HCT116 (cell line): ENCODE measurements at regions not wholly inside any gene's neighbourhood (a gene's known extent, or its start where the extent isn't known, plus 50 kb on each side); places are given as distances from the start of the nearest gene placed in this dataset.

Experiments
- ATAC-seq: fragments of 200-7000 bp; cut with Tn5 transposase; 2 replicates; pipeline ENCODE4 v1.9.1; 2020; ENCODE audit warnings: mild to moderate bottlenecking, moderate library complexity
- BruUV-seq: library from RNA; stranded (reverse); fragments of 400-500 nt; replicated peaks from 2 replicates; lab custom pipeline; 2021; lab: Mats Ljungman, UMichigan
- CTCF ChIA-PET: fragments of 300-600 bp; sonication (Branson Sonifier 250); formaldehyde crosslinking; loops from one replicate; lab custom pipeline; 2021; ENCODE audit warnings: antibody characterized with exemption; lab: Charles Lee
- POLR2A ChIA-PET: fragments of 300-600, 350-600 bp; sonication (Branson Sonifier 250); formaldehyde crosslinking; loops from one replicate; lab custom pipeline; 2021; ENCODE audit warnings: antibody characterized with exemption; lab: Charles Lee
- RAD21 ChIA-PET, 2 experiments: fragments of 300-600 bp; sonication (Branson Sonifier 250); formaldehyde crosslinking; loops; one replicate each; lab custom pipeline; 2023; ENCODE audit warnings: low total read pairs in 2 of 2; ENCODE audit not compliant: uncharacterized antibody in 2 of 2, unreplicated experiment in 2 of 2, low non-redundant PET in 1 of 2; lab: Charles Lee
- DNase-seq: peaks from one replicate; pipeline ENCODE4 v3.0.0-alpha.2; 2010; ENCODE audit warnings: low read depth, low spot score
- H2AFZ ChIP-seq: fragments of 200-600 bp; shearing (Covaris generic), sonication (generic); 2 replicates; pipeline ENCODE4 v1.6.1; 2017; ENCODE audit warnings: low read depth, mixed run types, mixed read lengths, antibody characterized with exemption, low read length; ENCODE audit not compliant: poor library complexity, severe bottlenecking
- H3K27ac ChIP-seq: 2 replicates; pipeline ENCODE4 v1.5.1; 2012; ENCODE audit warnings: low read depth, low read length
- H3K27me3 ChIP-seq: fragments of 200-600 bp; sonication (generic); 2 replicates; pipeline ENCODE4 v1.6.1; 2016; ENCODE audit warnings: mixed run types, low read length, mixed read lengths; ENCODE audit not compliant: insufficient read depth
- H3K36me3 ChIP-seq, 2 experiments: fragments of 200-500 bp in 1 of 2; fragments of 200-600 bp in 1 of 2; sonication (Bioruptor generic) in 1 of 2; sonication (generic) in 1 of 2; 2 replicates each; pipeline versions ENCODE4 v1.5.1 to v1.6.1; 2014 to 2016; ENCODE audit warnings: low read length in 2 of 2, inconsistent platforms in 1 of 2, mixed read lengths in 1 of 2, mixed run types in 1 of 2; ENCODE audit not compliant: insufficient read depth in 2 of 2, control insufficient read depth in 1 of 2
- H3K4me1 ChIP-seq, 2 experiments: fragments of 200-600 bp in 1 of 2; sonication (generic) in 1 of 2; 2 replicates each; pipeline versions ENCODE4 v1.5.1 to v1.6.1; 2012 to 2017; ENCODE audit warnings: low read length in 2 of 2, inconsistent platforms in 1 of 2, mild to moderate bottlenecking in 1 of 2, mixed read lengths in 1 of 2, mixed run types in 1 of 2, moderate library complexity in 1 of 2; ENCODE audit not compliant: insufficient read depth in 2 of 2, control insufficient read depth in 1 of 2
- H3K4me2 ChIP-seq: fragments of 200-600 bp; sonication (generic); 2 replicates; pipeline ENCODE4 v1.6.1; 2017; ENCODE audit warnings: mixed run types, low read length, mixed read lengths
- H3K4me3 ChIP-seq, 2 experiments: fragments of 200-600 bp in 1 of 2; sonication (generic) in 1 of 2; replicated peaks in 1 of 2; 2 replicates each; pipeline ENCODE4 v1.5.1; 2011 to 2016; ENCODE audit warnings: low read length in 2 of 2, control low read depth in 1 of 2, low read depth in 1 of 2, mild to moderate bottlenecking in 1 of 2, mixed read lengths in 1 of 2, mixed run types in 1 of 2
- H3K79me2 ChIP-seq: fragments of 200-600 bp; sonication (generic); 2 replicates; pipeline ENCODE4 v1.6.1; 2017; ENCODE audit warnings: mild to moderate bottlenecking, mixed run types, low read length, moderate library complexity, mixed read lengths; ENCODE audit not compliant: insufficient read depth
- H3K9ac ChIP-seq: fragments of 200-600 bp; sonication (generic); 2 replicates; pipeline ENCODE4 v1.6.1; 2016; ENCODE audit warnings: low read length, mixed read lengths
- H3K9me2 ChIP-seq: fragments of 200-600 bp; sonication (generic), shearing (Covaris generic); 2 replicates; pipeline ENCODE4 v1.6.1; 2017; ENCODE audit warnings: mixed run types, mild to moderate bottlenecking, moderate library complexity; ENCODE audit not compliant: insufficient read depth
- H3K9me3 ChIP-seq, 2 experiments: fragments of 200-500 bp in 1 of 2; fragments of 200-600 bp in 1 of 2; sonication (Bioruptor generic) in 1 of 2; sonication (generic) in 1 of 2; 2 replicates each; pipeline ENCODE4 v1.6.1; 2014 to 2017; ENCODE audit warnings: low read length in 2 of 2, mixed read lengths in 2 of 2, inconsistent platforms in 1 of 2, low read depth in 1 of 2, mild to moderate bottlenecking in 1 of 2, mixed run types in 1 of 2, moderate library complexity in 1 of 2; ENCODE audit not compliant: control insufficient read depth in 1 of 2, insufficient read depth in 1 of 2
- H4K20me1 ChIP-seq: fragments of 200-600 bp; sonication (generic), shearing (Covaris generic); 2 replicates; pipeline ENCODE4 v1.6.1; 2017; ENCODE audit warnings: mixed run types, mild to moderate bottlenecking, moderate library complexity; ENCODE audit not compliant: insufficient read depth
- CBX3 ChIP-seq: IDR thresholded peaks from 2 replicates; pipeline ENCODE4 v1.6.1; 2012; ENCODE audit warnings: low read depth
- CEBPB ChIP-seq: IDR thresholded peaks from 2 replicates; pipeline ENCODE4 v1.6.1; 2012; ENCODE audit warnings: low read depth
- CTCF ChIP-seq, 3 experiments: fragments of 200-600 bp in 1 of 3; sonication (generic) in 1 of 3; IDR thresholded peaks in 2 of 3; conservative IDR thresholded peaks in 1 of 3; 2 replicates each; pipeline ENCODE4 v1.5.1; 2012 to 2017; ENCODE audit warnings: low read depth in 2 of 3, low read length in 2 of 3, antibody characterized with exemption in 1 of 3, borderline replicate concordance in 1 of 3, control low read depth in 1 of 3, mild to moderate bottlenecking in 1 of 3, mixed read lengths in 1 of 3, mixed run types in 1 of 3, moderate library complexity in 1 of 3; ENCODE audit not compliant: insufficient read depth in 1 of 3
- EGR1 ChIP-seq: IDR thresholded peaks from 2 replicates; pipeline ENCODE4 v1.6.1; 2012; ENCODE audit warnings: low read depth
- EZH2 ChIP-seq: fragments of 200-600 bp; sonication (generic); IDR thresholded peaks from 2 replicates; pipeline ENCODE4 v1.6.1; 2017; ENCODE audit warnings: antibody characterized with exemption, mixed run types
- EZH2phosphoT487 ChIP-seq: fragments of 200-600 bp; IDR thresholded peaks from 2 replicates; pipeline ENCODE4 v1.6.1; 2018; ENCODE audit warnings: antibody characterized with exemption, borderline replicate concordance
- FOSL1 ChIP-seq: IDR thresholded peaks from 2 replicates; pipeline ENCODE4 v1.6.1; 2012; ENCODE audit warnings: low read depth
- JUND ChIP-seq: IDR thresholded peaks from 2 replicates; pipeline ENCODE4 v1.6.1; 2012
- POLR2AphosphoS5 ChIP-seq: IDR thresholded peaks from 2 replicates; pipeline ENCODE4 v1.6.1; 2011; ENCODE audit warnings: mild to moderate bottlenecking, low read depth, low read length, moderate library complexity
- RAD21 ChIP-seq: IDR thresholded peaks from 2 replicates; pipeline ENCODE4 v1.6.1; 2012; ENCODE audit warnings: low read depth, mild to moderate bottlenecking
- SIN3A ChIP-seq: IDR thresholded peaks from 2 replicates; pipeline ENCODE4 v1.6.1; 2012; ENCODE audit warnings: low read depth
- SP1 ChIP-seq: IDR thresholded peaks from 2 replicates; pipeline ENCODE4 v1.6.1; 2012; ENCODE audit warnings: low read depth
- SRF ChIP-seq: IDR thresholded peaks from 2 replicates; pipeline ENCODE4 v1.6.1; 2012; ENCODE audit warnings: low read depth
- YY1 ChIP-seq: IDR thresholded peaks from 2 replicates; pipeline ENCODE4 v1.6.1; 2011; ENCODE audit warnings: low read length, low read depth, moderate library complexity, mild to moderate bottlenecking; ENCODE audit not compliant: insufficient replicate concordance; ENCODE audit errors: extremely low read depth
- ZBTB33 ChIP-seq: IDR thresholded peaks from 2 replicates; pipeline ENCODE4 v1.6.1; 2011; ENCODE audit warnings: mild to moderate bottlenecking, low read length, moderate library complexity; ENCODE audit not compliant: insufficient replicate concordance; ENCODE audit errors: extremely low read depth
- ZNF274 ChIP-seq: fragments of 200-500 bp; sonication (Bioruptor generic); IDR thresholded peaks from 2 replicates; pipeline ENCODE4 v1.6.1; 2014; ENCODE audit warnings: mild to moderate bottlenecking, low read depth, low read length, inconsistent platforms
- intact Hi-C: fragments of 100-400 bp; cut with micrococcal nuclease; formaldehyde crosslinking; loops from 2 replicates; pipeline ENCODE4 v1.10.0; 2022
- TF ChIP-seq, protein P1 (sequence below): IDR thresholded peaks from 2 replicates; pipeline ENCODE4 v1.6.1; 2012; ENCODE audit warnings: low read depth
- TF ChIP-seq, protein P2 (sequence below): IDR thresholded peaks from 2 replicates; pipeline ENCODE4 v1.6.1; 2012
- TF ChIP-seq, protein P3 (sequence below): IDR thresholded peaks from 2 replicates; pipeline ENCODE4 v1.6.1; 2012

- H3K4me2 ChIP-seq: no peak overlapping the region
- H4K20me1 ChIP-seq: no peaks in the 10 kb centered on the region
- no peaks in the 10 kb centered on the region for H3K27me3 ChIP-seq
- H3K79me2 ChIP-seq: no peaks in the 10 kb centered on the region
- no peaks in the 10 kb centered on the region for H3K4me1 ChIP-seq
- H3K9me2 ChIP-seq: no peaks in the 10 kb centered on the region
- no TSS peak for BruUV-seq
- RAD21 ChIA-PET: no interaction called here
- no peaks in the 10 kb centered on the region for H3K36me3 ChIP-seq
- POLR2A ChIA-PET: no interaction called here
- H3K9ac ChIP-seq: no peak overlapping the region
- H3K4me3 ChIP-seq: no peak overlapping the region
- no peaks in the 10 kb centered on the region for H3K9me3 ChIP-seq
- no peak overlapping the region for H2AFZ ChIP-seq
- no peak for ATAC-seq
- TF ChIP-seq POLR2AphosphoS5 (no peak), SRF (no peak), CBX3 (no peak), CEBPB (no peak), CTCF (IDR thresholded peaks at IDR 0.05 in 2 of 3, conservative IDR thresholded peaks at IDR 0.05 in 1 of 3; ENCODE audit: borderline replicate concordance in 1 of 3, insufficient read depth in 1 of 3, low read depth in 2 of 3, low read length in 2 of 3) (no peak), SIN3A (no peak), SP1 (no peak), YY1 (no peak), EGR1 (no peak), JUND (no peak), FOSL1 (no peak), EZH2phosphoT487 (no peak), EZH2 (no peak), RAD21 (no peak), ZBTB33 (no peak), ZNF274 (no peak)
- TF ChIP-seq, protein P1, sequence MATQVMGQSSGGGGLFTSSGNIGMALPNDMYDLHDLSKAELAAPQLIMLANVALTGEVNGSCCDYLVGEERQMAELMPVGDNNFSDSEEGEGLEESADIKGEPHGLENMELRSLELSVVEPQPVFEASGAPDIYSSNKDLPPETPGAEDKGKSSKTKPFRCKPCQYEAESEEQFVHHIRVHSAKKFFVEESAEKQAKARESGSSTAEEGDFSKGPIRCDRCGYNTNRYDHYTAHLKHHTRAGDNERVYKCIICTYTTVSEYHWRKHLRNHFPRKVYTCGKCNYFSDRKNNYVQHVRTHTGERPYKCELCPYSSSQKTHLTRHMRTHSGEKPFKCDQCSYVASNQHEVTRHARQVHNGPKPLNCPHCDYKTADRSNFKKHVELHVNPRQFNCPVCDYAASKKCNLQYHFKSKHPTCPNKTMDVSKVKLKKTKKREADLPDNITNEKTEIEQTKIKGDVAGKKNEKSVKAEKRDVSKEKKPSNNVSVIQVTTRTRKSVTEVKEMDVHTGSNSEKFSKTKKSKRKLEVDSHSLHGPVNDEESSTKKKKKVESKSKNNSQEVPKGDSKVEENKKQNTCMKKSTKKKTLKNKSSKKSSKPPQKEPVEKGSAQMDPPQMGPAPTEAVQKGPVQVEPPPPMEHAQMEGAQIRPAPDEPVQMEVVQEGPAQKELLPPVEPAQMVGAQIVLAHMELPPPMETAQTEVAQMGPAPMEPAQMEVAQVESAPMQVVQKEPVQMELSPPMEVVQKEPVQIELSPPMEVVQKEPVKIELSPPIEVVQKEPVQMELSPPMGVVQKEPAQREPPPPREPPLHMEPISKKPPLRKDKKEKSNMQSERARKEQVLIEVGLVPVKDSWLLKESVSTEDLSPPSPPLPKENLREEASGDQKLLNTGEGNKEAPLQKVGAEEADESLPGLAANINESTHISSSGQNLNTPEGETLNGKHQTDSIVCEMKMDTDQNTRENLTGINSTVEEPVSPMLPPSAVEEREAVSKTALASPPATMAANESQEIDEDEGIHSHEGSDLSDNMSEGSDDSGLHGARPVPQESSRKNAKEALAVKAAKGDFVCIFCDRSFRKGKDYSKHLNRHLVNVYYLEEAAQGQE: no peak
- TF ChIP-seq, protein P2, sequence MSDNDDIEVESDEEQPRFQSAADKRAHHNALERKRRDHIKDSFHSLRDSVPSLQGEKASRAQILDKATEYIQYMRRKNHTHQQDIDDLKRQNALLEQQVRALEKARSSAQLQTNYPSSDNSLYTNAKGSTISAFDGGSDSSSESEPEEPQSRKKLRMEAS: no peak
- TF ChIP-seq, protein P3, sequence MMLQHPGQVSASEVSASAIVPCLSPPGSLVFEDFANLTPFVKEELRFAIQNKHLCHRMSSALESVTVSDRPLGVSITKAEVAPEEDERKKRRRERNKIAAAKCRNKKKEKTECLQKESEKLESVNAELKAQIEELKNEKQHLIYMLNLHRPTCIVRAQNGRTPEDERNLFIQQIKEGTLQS: no peak
- TF ChIP-seq, all 23 proteins: peak for 0
- CTCF ChIA-PET: no interaction called here
- no peak overlapping the region for H3K27ac ChIP-seq
- intact Hi-C loops: no loop called here
- DNase-seq: no peak
Observed at GRCh38 chr6:145313041-145313855, 422.1 kb downstream of the EPM2A start.
